Erythroblast (primary cell): ENCODE measurements at regions not wholly inside any gene's neighbourhood (a gene's known extent, or its start where the extent isn't known, plus 50 kb on each side); places are given as distances from the start of the nearest gene placed in this dataset.

ENCODE experiments used
- GATA1 ChIP-seq: IDR thresholded peaks from 2 replicates; pipeline ENCODE4 v1.6.1; 2011; ENCODE audit warnings: low read depth, mild to moderate bottlenecking, control low read depth, low read length, moderate library complexity
- POLR2A ChIP-seq: IDR thresholded peaks from 2 replicates; pipeline ENCODE4 v1.6.1; 2011; ENCODE audit warnings: mild to moderate bottlenecking, low read length

- no peak for TF ChIP-seq POLR2A
- no peak for TF ChIP-seq GATA1
Observed at GRCh38 chr3:94183551-94183950, 120.7 kb downstream of the NSUN3 start.
